ENCODE measurements at regions not wholly inside any gene's neighbourhood (a gene's known extent, or its start where the extent isn't known, plus 50 kb on each side); places are given as distances from the start of the nearest gene placed in this dataset.

GRCh38 chr6:140230282-140230681, 855.8 kb upstream of the CITED2 start:
- no peaks in the 10 kb centered on the region for H3K9me3 ChIP-seq (ENCODE audit: control insufficient read depth in 5 of 5, low read length in 5 of 5)
- no peaks in the 10 kb centered on the region for H3K27me3 ChIP-seq (ENCODE audit: control insufficient read depth in 5 of 5, insufficient read depth in 4 of 5, low read length in 5 of 5)
- no peak overlapping the region for H3K9ac ChIP-seq (ENCODE audit: low read length in 5 of 5)
- H3K36me3 ChIP-seq (ENCODE audit: control insufficient read depth in 5 of 5, insufficient read depth in 5 of 5, low read length in 5 of 5), result no peaks in the 10 kb centered on the region
- no peak overlapping the region for H3K4me3 ChIP-seq (ENCODE audit: low read depth in 1 of 5, low read length in 5 of 5)
- H3K27ac ChIP-seq (ENCODE audit: low read depth, low read length), result no peak overlapping the region
- H3K4me1 ChIP-seq (ENCODE audit: control insufficient read depth in 5 of 5, insufficient read depth in 5 of 5, low read length in 5 of 5), result peaks cover 0 to 2% (median 0%) of the 10 kb centered on the region in 5 donors

- Histone ChIP-seq H3K27ac (ENCODE audit: low read depth, low read length) (no peak overlapping the region), H3K9me3 (ENCODE audit: control insufficient read depth in 5 of 5, low read length in 5 of 5) (no peaks in the 10 kb centered on the region), H3K9ac (ENCODE audit: low read length in 5 of 5) (no peak overlapping the region), H3K36me3 (ENCODE audit: control insufficient read depth in 5 of 5, insufficient read depth in 5 of 5, low read length in 5 of 5) (no peaks in the 10 kb centered on the region), H3K27me3 (ENCODE audit: control insufficient read depth in 5 of 5, insufficient read depth in 4 of 5, low read length in 5 of 5) (no peaks in the 10 kb centered on the region), H3K4me3 (ENCODE audit: low read depth in 1 of 5, low read length in 5 of 5) (no peak overlapping the region), H3K4me1 (ENCODE audit: control insufficient read depth in 5 of 5, insufficient read depth in 5 of 5, low read length in 5 of 5) (peaks cover 0 to 2% (median 0%) of the 10 kb centered on the region in 5 donors)
These were observed 854.0 kb upstream of the CITED2 start for GRCh38 chr6:140228491-140228890.

GRCh38 chr6:140226637-140227036, 852.2 kb upstream of the CITED2 start:
- no peaks in the 10 kb centered on the region for H3K36me3 ChIP-seq (ENCODE audit: control insufficient read depth in 5 of 5, insufficient read depth in 5 of 5, low read length in 5 of 5)
- H3K9ac ChIP-seq (ENCODE audit: low read length in 5 of 5), result no peak overlapping the region
- H3K27me3 ChIP-seq (ENCODE audit: control insufficient read depth in 5 of 5, insufficient read depth in 4 of 5, low read length in 5 of 5), result no peaks in the 10 kb centered on the region
- no peak overlapping the region for H3K4me3 ChIP-seq (ENCODE audit: low read depth in 1 of 5, low read length in 5 of 5)
- no peaks in the 10 kb centered on the region for H3K9me3 ChIP-seq (ENCODE audit: control insufficient read depth in 5 of 5, low read length in 5 of 5)
- no peak overlapping the region for H3K27ac ChIP-seq (ENCODE audit: low read depth, low read length)
- peaks cover 0 to 2% (median 0%) of the 10 kb centered on the region in 5 donors for H3K4me1 ChIP-seq (ENCODE audit: control insufficient read depth in 5 of 5, insufficient read depth in 5 of 5, low read length in 5 of 5)

- Histone ChIP-seq H3K9ac (ENCODE audit: low read length in 5 of 5) (no peak overlapping the region), H3K27ac (ENCODE audit: low read depth, low read length) (no peak overlapping the region)
These were observed 851.4 kb upstream of the CITED2 start for GRCh38 chr6:140225701-140226436.

GRCh38 chr6:140217283-140217682, 842.8 kb upstream of the CITED2 start:
- Histone ChIP-seq H3K4me1 (ENCODE audit: control insufficient read depth in 5 of 5, insufficient read depth in 5 of 5, low read length in 5 of 5) (peaks cover 0 to 3% (median 0%) of the 10 kb centered on the region in 5 donors), H3K27me3 (ENCODE audit: control insufficient read depth in 5 of 5, insufficient read depth in 4 of 5, low read length in 5 of 5) (no peaks in the 10 kb centered on the region), H3K4me3 (ENCODE audit: low read depth in 1 of 5, low read length in 5 of 5) (no peak overlapping the region), H3K27ac (ENCODE audit: low read depth, low read length) (no peak overlapping the region), H3K9me3 (ENCODE audit: control insufficient read depth in 5 of 5, low read length in 5 of 5) (peaks cover 11 to 31% (median 21%) of the 10 kb centered on the region in 5 donors), H3K36me3 (ENCODE audit: control insufficient read depth in 5 of 5, insufficient read depth in 5 of 5, low read length in 5 of 5) (no peaks in the 10 kb centered on the region), H3K9ac (ENCODE audit: low read length in 5 of 5) (no peak overlapping the region)

More at GRCh38 chr6:140225701-140226436, 851.4 kb upstream of the CITED2 start:
- H3K9me3 ChIP-seq (ENCODE audit: control insufficient read depth in 5 of 5, low read length in 5 of 5), result no peaks in the 10 kb centered on the region
- H3K4me3 ChIP-seq (ENCODE audit: low read depth in 1 of 5, low read length in 5 of 5), result no peak overlapping the region
- no peaks in the 10 kb centered on the region for H3K27me3 ChIP-seq (ENCODE audit: control insufficient read depth in 5 of 5, insufficient read depth in 4 of 5, low read length in 5 of 5)
- no peaks in the 10 kb centered on the region for H3K36me3 ChIP-seq (ENCODE audit: control insufficient read depth in 5 of 5, insufficient read depth in 5 of 5, low read length in 5 of 5)
- H3K4me1 ChIP-seq (ENCODE audit: control insufficient read depth in 5 of 5, insufficient read depth in 5 of 5, low read length in 5 of 5), result peaks cover 0 to 3% (median 0%) of the 10 kb centered on the region in 5 donors

GRCh38 chr6:140209775-140210174, 835.3 kb upstream of the CITED2 start:
- Histone ChIP-seq H3K27ac (ENCODE audit: low read depth, low read length) (no peak overlapping the region), H3K9ac (ENCODE audit: low read length in 5 of 5) (no peak overlapping the region), H3K9me3 (ENCODE audit: control insufficient read depth in 5 of 5, low read length in 5 of 5) (no peaks in the 10 kb centered on the region), H3K36me3 (ENCODE audit: control insufficient read depth in 5 of 5, insufficient read depth in 5 of 5, low read length in 5 of 5) (no peaks in the 10 kb centered on the region), H3K4me1 (ENCODE audit: control insufficient read depth in 5 of 5, insufficient read depth in 5 of 5, low read length in 5 of 5) (peaks cover 0 to 7% (median 3%) of the 10 kb centered on the region in 5 donors), H3K27me3 (ENCODE audit: control insufficient read depth in 5 of 5, insufficient read depth in 4 of 5, low read length in 5 of 5) (no peaks in the 10 kb centered on the region), H3K4me3 (ENCODE audit: low read depth in 1 of 5, low read length in 5 of 5) (no peak overlapping the region)

GRCh38 chr6:140208286-140208685, 833.8 kb upstream of the CITED2 start:
- H3K27ac ChIP-seq (ENCODE audit: low read depth, low read length), result no peak overlapping the region
- peak overlapping the region in 1 of 5 donors; percentile 52 for H3K9ac ChIP-seq (ENCODE audit: low read length in 5 of 5)
- H3K9me3 ChIP-seq (ENCODE audit: control insufficient read depth in 5 of 5, low read length in 5 of 5), result no peaks in the 10 kb centered on the region
- no peaks in the 10 kb centered on the region for H3K27me3 ChIP-seq (ENCODE audit: control insufficient read depth in 5 of 5, insufficient read depth in 4 of 5, low read length in 5 of 5)
- no peaks in the 10 kb centered on the region for H3K36me3 ChIP-seq (ENCODE audit: control insufficient read depth in 5 of 5, insufficient read depth in 5 of 5, low read length in 5 of 5)
- peak overlapping the region in 3 of 5 donors; percentile 6 to 44 (median 14) for H3K4me3 ChIP-seq (ENCODE audit: low read depth in 1 of 5, low read length in 5 of 5)
- peaks cover 0 to 15% (median 7%) of the 10 kb centered on the region in 5 donors for H3K4me1 ChIP-seq (ENCODE audit: control insufficient read depth in 5 of 5, insufficient read depth in 5 of 5, low read length in 5 of 5)

GRCh38 chr6:140205795-140206593, 831.5 kb upstream of the CITED2 start:
- no peaks in the 10 kb centered on the region for H3K27me3 ChIP-seq (ENCODE audit: control insufficient read depth in 5 of 5, insufficient read depth in 4 of 5, low read length in 5 of 5)
- peaks cover 0 to 23% (median 7%) of the 10 kb centered on the region in 5 donors for H3K4me1 ChIP-seq (ENCODE audit: control insufficient read depth in 5 of 5, insufficient read depth in 5 of 5, low read length in 5 of 5)
- no peak overlapping the region for H3K9ac ChIP-seq (ENCODE audit: low read length in 5 of 5)
- no peaks in the 10 kb centered on the region for H3K36me3 ChIP-seq (ENCODE audit: control insufficient read depth in 5 of 5, insufficient read depth in 5 of 5, low read length in 5 of 5)
- no peaks in the 10 kb centered on the region for H3K9me3 ChIP-seq (ENCODE audit: control insufficient read depth in 5 of 5, low read length in 5 of 5)
- no peak overlapping the region for H3K4me3 ChIP-seq (ENCODE audit: low read depth in 1 of 5, low read length in 5 of 5)
- no peak overlapping the region for H3K27ac ChIP-seq (ENCODE audit: low read depth, low read length)

- no peaks in the 10 kb centered on the region for H3K27me3 ChIP-seq (ENCODE audit: control insufficient read depth in 5 of 5, insufficient read depth in 4 of 5, low read length in 5 of 5)
- H3K9ac ChIP-seq (ENCODE audit: low read length in 5 of 5), result no peak overlapping the region
- H3K4me1 ChIP-seq (ENCODE audit: control insufficient read depth in 5 of 5, insufficient read depth in 5 of 5, low read length in 5 of 5), result peaks cover 0 to 23% (median 11%) of the 10 kb centered on the region in 5 donors
- no peak overlapping the region for H3K27ac ChIP-seq (ENCODE audit: low read depth, low read length)
- H3K4me3 ChIP-seq (ENCODE audit: low read depth in 1 of 5, low read length in 5 of 5), result no peak overlapping the region
- H3K9me3 ChIP-seq (ENCODE audit: control insufficient read depth in 5 of 5, low read length in 5 of 5), result no peaks in the 10 kb centered on the region
- H3K36me3 ChIP-seq (ENCODE audit: control insufficient read depth in 5 of 5, insufficient read depth in 5 of 5, low read length in 5 of 5), result no peaks in the 10 kb centered on the region
These were observed 829.7 kb upstream of the CITED2 start for GRCh38 chr6:140204154-140204553.

- Histone ChIP-seq H3K4me1 (ENCODE audit: control insufficient read depth in 5 of 5, insufficient read depth in 5 of 5, low read length in 5 of 5) (peaks cover 0 to 23% (median 14%) of the 10 kb centered on the region in 5 donors), H3K27ac (ENCODE audit: low read depth, low read length) (no peak overlapping the region), H3K36me3 (ENCODE audit: control insufficient read depth in 5 of 5, insufficient read depth in 5 of 5, low read length in 5 of 5) (no peaks in the 10 kb centered on the region), H3K4me3 (ENCODE audit: low read depth in 1 of 5, low read length in 5 of 5) (no peak overlapping the region), H3K9me3 (ENCODE audit: control insufficient read depth in 5 of 5, low read length in 5 of 5) (no peaks in the 10 kb centered on the region), H3K9ac (ENCODE audit: low read length in 5 of 5) (no peak overlapping the region), H3K27me3 (ENCODE audit: control insufficient read depth in 5 of 5, insufficient read depth in 4 of 5, low read length in 5 of 5) (no peaks in the 10 kb centered on the region)
These were observed 829.3 kb upstream of the CITED2 start for GRCh38 chr6:140203661-140204147.
